GM18505 (cell line): ENCODE measurements at regions not wholly inside any gene's neighbourhood (a gene's known extent, or its start where the extent isn't known, plus 50 kb on each side); places are given as distances from the start of the nearest gene placed in this dataset.

Source experiments
- ATAC-seq: cut with Tn5 transposase; IDR thresholded peaks from one replicate; pipeline ENCODE4 v1.9.1; 2021; ENCODE audit not compliant: unreplicated experiment
- POLR2A ChIP-seq: IDR thresholded peaks from 4 replicates; pipeline ENCODE4 v1.6.1; 2011; ENCODE audit warnings: borderline replicate concordance; ENCODE audit not compliant: insufficient read depth, insufficient read length; ENCODE audit errors: extremely low read depth

GRCh38 chr11:92383430-92383829 is 158.8 kb downstream of the FAT3 start:
- TF ChIP-seq POLR2A: no peak
- no peak for ATAC-seq

- no peak for ATAC-seq
These were observed 159.7 kb downstream of the FAT3 start for GRCh38 chr11:92384358-92384757.

GRCh38 chr11:92384802-92385201 is 160.2 kb downstream of the FAT3 start:
- no peak for TF ChIP-seq POLR2A
- ATAC-seq: no peak

More at GRCh38 chr11:92384358-92384757, 159.7 kb downstream of the FAT3 start:
- no peak for TF ChIP-seq POLR2A

GRCh38 chr11:92386577-92386976 is 162.0 kb downstream of the FAT3 start:
- no peak for ATAC-seq
- TF ChIP-seq POLR2A: no peak

- no peak for TF ChIP-seq POLR2A
- no peak for ATAC-seq
These were observed 163.2 kb downstream of the FAT3 start for GRCh38 chr11:92387859-92388258.

- TF ChIP-seq POLR2A: no peak
- ATAC-seq: no peak
These were observed 163.8 kb downstream of the FAT3 start for GRCh38 chr11:92388380-92388779.

GRCh38 chr11:92390783-92391182 is 166.2 kb downstream of the FAT3 start:
- no peak for TF ChIP-seq POLR2A
- no peak for ATAC-seq

- no peak for TF ChIP-seq POLR2A
- no peak for ATAC-seq
These were observed 166.7 kb downstream of the FAT3 start for GRCh38 chr11:92391364-92391763.

- no peak for TF ChIP-seq POLR2A
- no peak for ATAC-seq
These were observed 167.2 kb downstream of the FAT3 start for GRCh38 chr11:92391808-92392207.

GRCh38 chr11:92393218-92393617 is 168.6 kb downstream of the FAT3 start:
- ATAC-seq: no peak
- TF ChIP-seq POLR2A: no peak

- no peak for ATAC-seq
- no peak for TF ChIP-seq POLR2A
These were observed 171.5 kb downstream of the FAT3 start for GRCh38 chr11:92396133-92396532.

GRCh38 chr11:92397221-92397755 is 172.7 kb downstream of the FAT3 start:
- no peak for TF ChIP-seq POLR2A
- no peak for ATAC-seq

- no peak for ATAC-seq
- no peak for TF ChIP-seq POLR2A
These were observed 175.1 kb downstream of the FAT3 start for GRCh38 chr11:92399705-92400104.

- ATAC-seq: no peak
- TF ChIP-seq POLR2A: no peak
These were observed 176.9 kb downstream of the FAT3 start for GRCh38 chr11:92401520-92401919.

- TF ChIP-seq POLR2A: no peak
- no peak for ATAC-seq
These were observed 181.9 kb downstream of the FAT3 start for GRCh38 chr11:92406472-92406871.
